NCI-H1930 (cell line): ENCODE measurements at regions not wholly inside any gene's neighbourhood (a gene's known extent, or its start where the extent isn't known, plus 50 kb on each side); places are given as distances from the start of the nearest gene placed in this dataset.

Experiments
- DNase-seq, 2 experiments: peaks; one replicate each; lab custom pipeline; 2025; lab: John Stamatoyannopoulos, UW

GRCh38 chr17:36661047-36661666 is 59.8 kb downstream of the MRM1 start:
- DNase-seq, result peak; percentile 33 to 58

GRCh38 chr17:36661688-36662087 is 60.3 kb downstream of the MRM1 start:
- DNase-seq, result no peak

- no peak for DNase-seq
Measured at GRCh38 chr17:36665417-36665816, 64.0 kb downstream of the MRM1 start.

DNA sequence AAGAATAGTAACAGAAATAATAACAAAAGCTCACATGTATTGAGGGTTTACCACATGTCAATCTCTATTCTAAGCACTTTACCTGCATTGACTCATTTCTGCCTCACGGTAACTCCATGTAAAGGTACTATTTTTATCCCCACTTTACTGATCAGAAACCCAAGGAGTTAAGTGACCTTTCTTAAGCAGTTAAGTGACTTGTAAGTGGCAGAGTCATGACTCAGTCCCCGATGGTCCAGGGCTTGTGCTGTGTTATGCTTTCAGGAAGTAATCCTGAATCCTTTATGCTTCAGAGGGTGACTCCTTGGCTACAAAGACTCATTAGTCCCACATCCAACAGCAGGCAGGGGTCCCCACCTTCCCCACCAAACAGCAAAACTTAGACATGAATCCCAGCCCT is 66.5 kb downstream of the MRM1 start:
- no peak for DNase-seq

DNA sequence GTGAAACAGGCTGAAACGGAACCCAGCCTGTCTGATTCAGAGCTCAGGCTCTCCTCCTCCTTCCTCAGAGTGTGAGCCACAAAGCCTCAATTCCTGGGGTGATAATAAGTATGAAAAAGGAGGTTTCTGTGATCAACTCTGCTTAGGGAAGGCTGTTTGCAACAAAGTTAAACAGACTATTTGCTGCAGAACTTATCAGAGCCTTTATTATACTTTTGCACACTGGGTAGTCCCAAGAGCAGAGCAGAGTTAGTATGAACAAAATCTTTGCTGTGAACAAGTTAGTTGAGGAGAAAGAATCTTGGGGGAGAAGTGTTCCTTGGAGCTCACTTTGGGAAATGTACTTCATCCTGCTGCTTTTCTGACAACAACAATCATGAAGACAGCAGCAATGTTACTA is 67.4 kb downstream of the MRM1 start:
- DNase-seq, result no peak

- no peak for DNase-seq
Measured at GRCh38 chr17:36671144-36671543, 69.8 kb downstream of the MRM1 start.

- DNase-seq, result no peak
Measured at GRCh38 chr17:36672403-36672918, 71.1 kb downstream of the MRM1 start.

DNA sequence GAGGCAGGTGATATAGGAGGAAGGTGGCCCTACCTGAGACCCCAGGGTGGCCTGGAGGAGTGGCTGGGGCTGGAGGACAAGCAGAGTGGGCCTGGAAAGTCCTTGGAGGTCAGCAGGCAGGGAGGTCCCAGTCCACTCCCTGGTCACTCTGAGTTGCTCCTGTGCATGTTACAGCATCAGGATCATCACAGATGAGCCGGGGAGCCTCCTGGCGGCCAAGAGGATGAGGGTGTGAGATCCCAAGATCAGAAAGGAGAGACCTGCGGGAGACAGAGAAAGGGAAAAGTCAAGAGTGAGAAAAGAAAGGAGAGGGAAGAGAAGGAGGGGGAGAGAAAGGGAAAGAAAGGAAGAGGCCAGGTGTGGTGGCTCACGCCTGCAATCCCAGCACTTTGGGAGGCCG is 71.7 kb downstream of the MRM1 start:
- DNase-seq, result no peak

DNA sequence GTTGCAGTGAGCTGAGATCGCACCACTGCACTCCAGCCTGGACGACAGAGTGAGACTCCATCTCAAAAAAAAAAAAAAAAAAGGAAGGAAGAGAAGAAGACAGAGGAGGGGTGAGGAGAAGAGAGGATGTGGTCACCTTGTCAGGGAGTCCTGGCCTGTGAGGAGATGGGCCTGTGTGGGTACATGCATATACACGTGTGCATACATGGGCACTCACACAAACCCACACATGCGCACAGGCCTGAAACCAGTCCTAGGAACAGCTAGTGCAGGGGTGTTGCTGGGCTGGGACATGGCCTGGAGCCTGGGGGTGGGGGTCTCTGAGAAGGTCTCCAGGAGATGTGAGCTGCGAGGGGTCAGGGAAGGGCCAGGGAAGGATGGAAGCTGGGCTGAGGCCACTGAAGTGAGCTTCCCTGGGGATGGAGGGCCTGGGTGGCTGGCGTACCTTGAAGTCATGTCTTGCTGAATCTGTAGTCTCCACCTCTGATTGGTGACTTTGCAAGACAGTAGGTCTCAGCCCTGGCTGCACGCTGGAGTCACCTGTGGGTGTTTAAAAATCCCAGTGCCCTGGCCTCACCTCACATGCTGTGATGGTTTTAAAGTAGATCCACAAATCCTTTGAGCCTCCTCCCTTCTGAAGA is 72.4 kb downstream of the MRM1 start:
- DNase-seq, result no peak

GRCh38 chr17:36674278-36674650 is 72.9 kb downstream of the MRM1 start:
- DNase-seq, result no peak

DNA sequence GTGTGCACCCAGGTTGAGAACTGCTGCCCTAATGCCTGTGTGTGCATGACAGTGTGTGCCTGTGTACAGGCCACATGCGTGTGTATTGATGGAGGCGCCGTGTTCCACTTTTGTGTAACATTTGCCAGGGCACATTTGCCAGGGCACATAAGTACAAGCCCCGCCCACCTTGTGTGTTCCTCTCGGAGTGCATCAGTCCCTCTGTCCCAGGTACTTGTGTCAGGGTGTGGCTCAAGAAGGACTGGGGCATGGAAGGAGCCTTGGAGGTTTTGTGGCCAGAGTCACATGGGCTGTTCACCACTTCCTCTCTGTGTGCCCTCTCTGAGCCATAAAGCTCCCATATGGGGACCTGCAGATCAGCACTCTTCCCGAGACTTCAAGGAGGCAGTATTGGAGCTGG is 73.9 kb downstream of the MRM1 start:
- DNase-seq, result no peak

- no peak for DNase-seq
Measured at GRCh38 chr17:36675786-36676185, 74.4 kb downstream of the MRM1 start.

DNA sequence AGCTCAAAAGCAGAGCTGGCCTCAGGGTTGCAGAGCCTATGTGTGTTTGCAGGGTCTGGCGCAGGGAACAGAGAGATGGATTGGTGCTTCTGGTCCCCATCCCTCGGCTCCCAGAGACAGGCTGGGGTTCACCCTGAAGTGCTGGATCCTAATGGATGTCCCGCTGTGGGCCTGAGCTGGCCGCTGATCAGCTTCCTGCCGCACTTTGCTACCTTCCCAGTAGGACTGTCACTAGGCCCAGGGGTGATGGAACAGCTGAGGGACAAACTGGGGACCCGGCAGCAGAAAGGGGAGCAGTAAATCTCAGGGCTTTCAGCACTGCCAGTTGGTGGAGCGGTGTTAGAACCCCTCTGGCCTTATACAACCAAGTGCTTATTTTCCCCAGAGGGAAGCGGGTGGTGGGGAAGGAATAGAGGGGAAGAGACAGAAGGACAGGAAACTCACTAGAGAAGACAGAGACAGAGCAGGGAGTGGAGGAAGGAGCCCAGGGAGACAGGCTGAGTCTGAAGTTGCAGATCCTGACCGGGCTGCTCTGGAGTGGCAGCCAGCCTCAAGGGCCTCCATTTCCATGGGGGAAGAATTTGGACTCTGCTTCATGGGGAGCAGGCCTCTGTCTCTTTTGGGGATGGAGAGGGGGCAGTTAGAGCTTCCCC is 78.6 kb downstream of the MRM1 start:
- no peak for DNase-seq

GRCh38 chr17:36680701-36681202 is 79.4 kb downstream of the MRM1 start:
- DNase-seq, result no peak

- no peak for DNase-seq
Measured at GRCh38 chr17:36682773-36683172, 81.4 kb downstream of the MRM1 start.

- DNase-seq, result no peak
Measured at GRCh38 chr17:36683387-36683786, 82.0 kb downstream of the MRM1 start.

GRCh38 chr17:36684134-36684533 is 82.8 kb downstream of the MRM1 start:
- DNase-seq, result no peak

DNA sequence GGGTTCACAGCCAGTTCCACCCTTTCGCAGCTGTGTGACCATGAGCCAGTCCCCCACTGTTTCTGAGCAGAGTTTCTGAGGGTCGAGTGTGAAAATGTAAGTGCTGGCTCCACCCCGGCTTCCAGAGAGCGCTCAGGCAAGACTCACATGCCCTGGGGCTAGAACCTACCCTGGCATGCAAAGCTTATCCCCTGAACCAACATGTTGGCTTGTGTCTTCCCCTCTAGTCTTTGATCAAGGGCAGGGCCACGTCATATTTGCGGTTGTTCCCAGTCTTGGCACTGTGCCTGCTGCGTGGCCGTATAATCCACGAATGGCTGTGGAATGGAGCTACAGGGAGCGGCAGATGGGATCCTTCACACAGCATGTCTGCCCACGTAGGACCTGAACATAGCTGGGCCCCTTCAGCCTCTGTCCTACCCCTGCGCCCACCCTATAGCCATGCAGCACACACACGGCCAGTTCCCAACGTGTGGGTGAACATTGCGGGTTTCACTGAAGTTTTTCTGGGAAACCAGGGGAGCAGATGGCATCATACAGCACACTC is 84.8 kb downstream of the MRM1 start:
- DNase-seq, result no peak

DNA sequence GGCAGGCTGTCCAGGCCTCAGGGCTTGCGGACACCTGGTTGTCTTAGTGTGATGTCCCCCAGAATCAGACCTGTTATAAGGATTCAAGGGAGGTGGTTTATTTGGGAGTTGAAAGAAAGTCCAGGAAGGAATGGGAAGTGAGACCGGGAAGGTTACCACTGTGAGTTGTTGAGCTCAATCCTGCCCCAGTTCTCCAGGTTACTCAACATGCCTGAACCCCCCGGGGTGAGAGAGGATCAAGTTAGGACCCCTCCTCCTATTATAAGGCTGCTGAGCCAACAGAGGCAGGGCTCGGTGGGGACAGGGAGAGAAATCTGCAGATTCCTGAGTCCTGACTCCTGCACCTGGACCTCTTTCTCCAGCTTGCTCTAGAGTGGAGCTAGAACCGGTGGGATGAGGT is 86.4 kb downstream of the MRM1 start:
- DNase-seq, result no peak

GRCh38 chr17:36689089-36689667 is 87.8 kb downstream of the MRM1 start:
- DNase-seq, result no peak

- DNase-seq, result no peak
Measured at GRCh38 chr17:36690190-36690589, 88.8 kb downstream of the MRM1 start.

- DNase-seq, result no peak
Measured at GRCh38 chr17:36691606-36692005, 90.2 kb downstream of the MRM1 start.

DNA sequence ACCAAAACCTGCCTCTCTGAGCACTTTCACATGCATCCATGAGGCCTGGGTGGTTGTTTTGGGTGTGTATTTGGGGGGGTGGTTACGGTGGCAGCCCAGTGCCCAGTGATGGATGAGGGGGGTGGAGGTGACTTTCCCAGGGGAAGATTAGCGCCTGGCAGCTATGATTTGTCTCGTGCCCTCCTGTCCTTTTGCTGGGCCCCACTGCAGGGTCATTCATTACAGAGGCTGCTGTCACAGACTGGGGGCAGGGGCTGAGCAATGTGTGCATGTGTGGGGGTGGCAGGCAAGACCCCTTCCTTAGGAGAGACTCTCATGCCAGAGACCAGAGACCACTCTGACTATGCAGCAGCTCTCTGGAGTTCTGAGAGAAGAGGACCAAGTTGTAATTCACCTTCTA is 93.7 kb downstream of the MRM1 start:
- no peak for DNase-seq
